Mesendoderm (in vitro differentiated cells): ENCODE measurements at regions not wholly inside any gene's neighbourhood (a gene's known extent, or its start where the extent isn't known, plus 50 kb on each side); places are given as distances from the start of the nearest gene placed in this dataset.

ENCODE experiments used
- DNase-seq: peaks from one replicate; pipeline ENCODE4 v3.0.0; 2013
- H2AK5ac ChIP-seq: 2 replicates; pipeline ENCODE4 v1.6.1; 2013; ENCODE audit warnings: low read length, inconsistent platforms
- H2BK120ac ChIP-seq: 2 replicates; pipeline ENCODE4 v1.6.1; 2013; ENCODE audit warnings: low read depth, mild to moderate bottlenecking, low read length, moderate library complexity, mixed read lengths
- H2BK15ac ChIP-seq: replicated peaks from 2 replicates; pipeline ENCODE4 v1.6.1; 2013; ENCODE audit warnings: low read depth, mild to moderate bottlenecking, moderate library complexity
- H2BK5ac ChIP-seq: 2 replicates; pipeline ENCODE4 v1.6.1; 2013; ENCODE audit warnings: low read length, inconsistent platforms
- H3K18ac ChIP-seq: 2 replicates; pipeline ENCODE4 v1.6.1; 2013; ENCODE audit warnings: mild to moderate bottlenecking, low read length, mixed read lengths
- H3K23ac ChIP-seq: one replicate; pipeline ENCODE4 v1.6.1; 2013; ENCODE audit warnings: low read length
- H3K27ac ChIP-seq: 2 replicates; pipeline ENCODE4 v1.5.1; 2013; ENCODE audit warnings: low read depth, mild to moderate bottlenecking, inconsistent platforms, low read length, moderate library complexity
- H3K27me3 ChIP-seq: 2 replicates; pipeline ENCODE4 v1.6.1; 2013; ENCODE audit warnings: low read length, control low read depth, mild to moderate bottlenecking, inconsistent platforms; ENCODE audit not compliant: insufficient read depth, poor library complexity
- H3K36me3 ChIP-seq: 2 replicates; pipeline ENCODE4 v1.6.1; 2013; ENCODE audit warnings: low read length, inconsistent platforms; ENCODE audit not compliant: control insufficient read depth, insufficient read depth
- H3K4ac ChIP-seq: one replicate; pipeline ENCODE4 v1.6.1; 2013; ENCODE audit warnings: low read depth, mild to moderate bottlenecking, low read length, moderate library complexity
- H3K4me1 ChIP-seq: 2 replicates; pipeline ENCODE4 v1.6.1; 2013; ENCODE audit warnings: low read depth, low read length, inconsistent platforms; ENCODE audit not compliant: control insufficient read depth
- H3K4me2 ChIP-seq: 2 replicates; pipeline ENCODE4 v1.6.1; 2013; ENCODE audit warnings: low read length
- H3K4me3 ChIP-seq: 2 replicates; pipeline ENCODE4 v1.5.1; 2013; ENCODE audit warnings: mild to moderate bottlenecking, low read length
- H3K56ac ChIP-seq: one replicate; pipeline ENCODE4 v1.6.1; 2013; ENCODE audit warnings: low read length
- H3K79me1 ChIP-seq: 2 replicates; pipeline ENCODE4 v1.6.1; 2013; ENCODE audit warnings: low read length, inconsistent platforms
- H3K79me2 ChIP-seq: 2 replicates; pipeline ENCODE4 v1.6.1; 2013; ENCODE audit warnings: mild to moderate bottlenecking, low read length; ENCODE audit not compliant: control insufficient read depth, insufficient read depth
- H3K9ac ChIP-seq: 2 replicates; pipeline ENCODE4 v1.6.1; 2013; ENCODE audit warnings: low read length, inconsistent platforms
- H4K5ac ChIP-seq: one replicate; pipeline ENCODE4 v1.6.1; 2013; ENCODE audit warnings: low read length
- H4K8ac ChIP-seq: one replicate; pipeline ENCODE4 v1.6.1; 2013; ENCODE audit warnings: low read depth, mild to moderate bottlenecking, control low read depth, low read length, moderate library complexity
- WGBS: extraction: QIAGEN DNeasy Blood & Tissue Kit; methylation state at CpG from one replicate; pipeline ENCODE4 v1.1.7; 2013; ENCODE audit warnings: low lambda C conversion rate, missing lambda C conversion rate; ENCODE audit not compliant: insufficient coverage; ENCODE audit errors: extremely low coverage; 5-methylcytosine and 5-hydroxymethylcytosine counted together

- Histone ChIP-seq H2BK5ac (no peak overlapping the region), H2AK5ac (no peak overlapping the region), H3K79me2 (no peaks in the 10 kb centered on the region), H3K4me3 (no peak overlapping the region), H2BK120ac (no peak overlapping the region), H2BK15ac (no peak overlapping the region), H4K8ac (no peak overlapping the region), H3K23ac (no peak overlapping the region), H3K27ac (no peak overlapping the region), H3K18ac (no peak overlapping the region), H3K56ac (no peak overlapping the region), H4K5ac (no peak overlapping the region), H3K9ac (no peak overlapping the region), H3K27me3 (no peaks in the 10 kb centered on the region), H3K36me3 (no peaks in the 10 kb centered on the region), H3K79me1 (no peaks in the 10 kb centered on the region), H3K4me2 (no peak overlapping the region), H3K4ac (no peak overlapping the region), H3K4me1 (no peaks in the 10 kb centered on the region)
- no peak for DNase-seq
- WGBS: no CpG with 5 or more reads among the region's 4 CpGs
Measured at GRCh38 chr1:198942466-198942865, 303.6 kb downstream of the PTPRC start.

GRCh38 chr1:198943484-198944187 is 304.8 kb downstream of the PTPRC start:
- DNase-seq: no peak
- no peak overlapping the region for H3K4me2 ChIP-seq
- H2BK120ac ChIP-seq: no peak overlapping the region
- no peak overlapping the region for H3K18ac ChIP-seq
- no peak overlapping the region for H4K8ac ChIP-seq
- H2BK15ac ChIP-seq: no peak overlapping the region
- no peaks in the 10 kb centered on the region for H3K79me1 ChIP-seq
- H3K4me1 ChIP-seq: no peaks in the 10 kb centered on the region
- no peak overlapping the region for H3K9ac ChIP-seq
- H3K27ac ChIP-seq: no peak overlapping the region
- 100% methylated on average over 1 of the region's 3 CpGs for WGBS
- H3K4ac ChIP-seq: no peak overlapping the region
- no peak overlapping the region for H2BK5ac ChIP-seq
- no peak overlapping the region for H3K56ac ChIP-seq
- H3K23ac ChIP-seq: no peak overlapping the region
- H2AK5ac ChIP-seq: no peak overlapping the region
- no peak overlapping the region for H4K5ac ChIP-seq
- no peaks in the 10 kb centered on the region for H3K36me3 ChIP-seq
- no peak overlapping the region for H3K4me3 ChIP-seq
- H3K79me2 ChIP-seq: no peaks in the 10 kb centered on the region
- no peaks in the 10 kb centered on the region for H3K27me3 ChIP-seq

DNA sequence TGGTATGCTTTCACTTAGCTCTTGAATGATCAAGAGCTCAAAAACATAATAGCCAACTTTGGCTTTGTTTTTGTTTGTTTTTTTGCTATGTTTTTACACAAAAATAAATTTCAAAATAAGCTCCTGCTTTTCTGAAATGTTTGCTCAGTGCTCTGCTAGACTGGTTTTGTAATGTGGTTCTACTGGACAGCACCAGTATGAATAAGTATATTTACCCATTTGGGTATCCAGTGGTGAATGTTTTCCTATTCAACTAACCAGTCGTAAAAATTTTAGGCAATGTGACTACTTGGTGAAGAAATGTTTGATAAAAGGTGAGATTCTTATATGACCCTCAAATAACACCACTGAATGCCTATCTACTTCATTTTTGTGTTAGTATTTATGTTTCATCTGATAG is 308.6 kb downstream of the PTPRC start:
- no peak overlapping the region for H3K56ac ChIP-seq
- H2AK5ac ChIP-seq: no peak overlapping the region
- H3K4ac ChIP-seq: no peak overlapping the region
- H3K4me2 ChIP-seq: no peak overlapping the region
- H3K18ac ChIP-seq: no peak overlapping the region
- DNase-seq: no peak
- no peak overlapping the region for H3K23ac ChIP-seq
- H3K27ac ChIP-seq: no peak overlapping the region
- no peak overlapping the region for H3K9ac ChIP-seq
- WGBS: no CpG with 5 or more reads among the region's 1 CpG
- H4K8ac ChIP-seq: no peak overlapping the region
- no peak overlapping the region for H2BK120ac ChIP-seq
- no peaks in the 10 kb centered on the region for H3K79me1 ChIP-seq
- no peaks in the 10 kb centered on the region for H3K27me3 ChIP-seq
- H3K79me2 ChIP-seq: no peaks in the 10 kb centered on the region
- no peak overlapping the region for H3K4me3 ChIP-seq
- H3K36me3 ChIP-seq: no peaks in the 10 kb centered on the region
- H4K5ac ChIP-seq: no peak overlapping the region
- H3K4me1 ChIP-seq: no peaks in the 10 kb centered on the region
- H2BK15ac ChIP-seq: no peak overlapping the region
- no peak overlapping the region for H2BK5ac ChIP-seq

- no peak overlapping the region for H3K18ac ChIP-seq
- H2BK15ac ChIP-seq: no peak overlapping the region
- no peak overlapping the region for H3K23ac ChIP-seq
- H3K4me2 ChIP-seq: no peak overlapping the region
- H3K79me1 ChIP-seq: no peaks in the 10 kb centered on the region
- H2BK120ac ChIP-seq: no peak overlapping the region
- H3K36me3 ChIP-seq: no peaks in the 10 kb centered on the region
- H4K8ac ChIP-seq: no peak overlapping the region
- no peaks in the 10 kb centered on the region for H3K4me1 ChIP-seq
- H3K79me2 ChIP-seq: no peaks in the 10 kb centered on the region
- H3K27ac ChIP-seq: no peak overlapping the region
- no peak overlapping the region for H2BK5ac ChIP-seq
- H3K27me3 ChIP-seq: no peaks in the 10 kb centered on the region
- H3K4me3 ChIP-seq: no peak overlapping the region
- H3K56ac ChIP-seq: no peak overlapping the region
- WGBS: no CpG with 5 or more reads among the region's 28 CpGs
- H3K4ac ChIP-seq: no peak overlapping the region
- DNase-seq: no peak
- H2AK5ac ChIP-seq: no peak overlapping the region
- no peak overlapping the region for H3K9ac ChIP-seq
- H4K5ac ChIP-seq: no peak overlapping the region
Measured at GRCh38 chr1:198948895-198949659, 310.2 kb downstream of the PTPRC start.

GRCh38 chr1:198950036-198950435 is 311.2 kb downstream of the PTPRC start:
- H4K8ac ChIP-seq: no peak overlapping the region
- DNase-seq: no peak
- H3K56ac ChIP-seq: no peak overlapping the region
- no peaks in the 10 kb centered on the region for H3K36me3 ChIP-seq
- H2BK15ac ChIP-seq: no peak overlapping the region
- no peak overlapping the region for H3K23ac ChIP-seq
- no peak overlapping the region for H2AK5ac ChIP-seq
- H3K9ac ChIP-seq: no peak overlapping the region
- no peak overlapping the region for H3K4me2 ChIP-seq
- no CpG with 5 or more reads among the region's 3 CpGs for WGBS
- H3K4ac ChIP-seq: no peak overlapping the region
- no peaks in the 10 kb centered on the region for H3K79me1 ChIP-seq
- H3K4me1 ChIP-seq: no peaks in the 10 kb centered on the region
- H3K4me3 ChIP-seq: no peak overlapping the region
- H3K27ac ChIP-seq: no peak overlapping the region
- H3K79me2 ChIP-seq: no peaks in the 10 kb centered on the region
- no peak overlapping the region for H2BK120ac ChIP-seq
- H3K27me3 ChIP-seq: no peaks in the 10 kb centered on the region
- H2BK5ac ChIP-seq: no peak overlapping the region
- no peak overlapping the region for H4K5ac ChIP-seq
- H3K18ac ChIP-seq: no peak overlapping the region
